PC-9 (cell line): ENCODE measurements at regions not wholly inside any gene's neighbourhood (a gene's known extent, or its start where the extent isn't known, plus 50 kb on each side); places are given as distances from the start of the nearest gene placed in this dataset.

Experiments
- BruUV-seq: library from RNA; stranded (reverse); fragments of 400-500 nt; replicated peaks from 2 replicates; lab custom pipeline; 2021; lab: Mats Ljungman, UMichigan
- CTCF ChIA-PET: fragments of 300-600 bp; sonication (Branson Sonifier 250); formaldehyde crosslinking; loops from one replicate; lab custom pipeline; 2022; ENCODE audit warnings: antibody characterized with exemption; lab: Charles Lee
- POLR2A ChIA-PET: fragments of 300-600 bp; sonication (Branson Sonifier 250); formaldehyde crosslinking; loops from one replicate; lab custom pipeline; 2022; ENCODE audit warnings: antibody characterized with exemption; ENCODE audit not compliant: unreplicated experiment; lab: Charles Lee
- DNase-seq, 2 experiments: peaks; one replicate each; pipeline versions ENCODE4 v3.0.0 to v3.0.0-alpha.2; 2015 to 2022; ENCODE audit warnings: mixed read lengths in 1 of 2
- H2AFZ ChIP-seq: fragments of 200-600 bp; sonication (generic); 2 replicates; pipeline ENCODE4 v1.8.1; 2017; ENCODE audit warnings: antibody characterized with exemption
- H3F3A ChIP-seq: fragments of 200-600 bp; sonication (generic); 2 replicates; pipeline ENCODE4 v1.8.1; 2017; ENCODE audit warnings: antibody characterized with exemption, mild to moderate bottlenecking, low read depth; ENCODE audit not compliant: insufficient read depth
- H3K27ac ChIP-seq: fragments of 200-600 bp; sonication (generic); 2 replicates; pipeline ENCODE4 v1.6.1; 2016; ENCODE audit warnings: mixed run types
- H3K27me3 ChIP-seq: fragments of 200-600 bp; sonication (generic); 2 replicates; pipeline ENCODE4 v1.6.1; 2016; ENCODE audit warnings: low read depth, mixed run types; ENCODE audit not compliant: insufficient read depth
- H3K36me3 ChIP-seq: fragments of 200-600 bp; sonication (generic); 2 replicates; pipeline ENCODE4 v1.6.1; 2016; ENCODE audit warnings: low read depth, mixed run types
- H3K4me1 ChIP-seq: fragments of 200-600 bp; sonication (generic); replicated peaks from 2 replicates; pipeline ENCODE4 v1.6.1; 2016; ENCODE audit warnings: mixed run types; ENCODE audit not compliant: insufficient read depth
- H3K4me2 ChIP-seq: fragments of 200-600 bp; sonication (generic); 2 replicates; pipeline ENCODE4 v1.6.1; 2017; ENCODE audit warnings: mixed run types
- H3K4me3 ChIP-seq: fragments of 200-600 bp; sonication (generic); 2 replicates; pipeline ENCODE4 v1.6.1; 2016; ENCODE audit warnings: mixed run types
- H3K79me2 ChIP-seq: fragments of 200-600 bp; sonication (generic); 2 replicates; pipeline ENCODE4 v1.6.1; 2017; ENCODE audit warnings: low read depth, mixed run types
- H3K9me2 ChIP-seq: fragments of 200-600 bp; sonication (generic); 2 replicates; pipeline ENCODE4 v1.8.1; 2017; ENCODE audit warnings: mild to moderate bottlenecking; ENCODE audit not compliant: insufficient read depth
- H3K9me3 ChIP-seq: fragments of 200-600 bp; sonication (generic); 2 replicates; pipeline ENCODE4 v1.8.1; 2016; ENCODE audit warnings: low read depth; ENCODE audit not compliant: insufficient read depth
- H4K20me1 ChIP-seq: fragments of 200-600 bp; sonication (generic); 2 replicates; pipeline ENCODE4 v1.8.1; 2017; ENCODE audit not compliant: insufficient read depth
- CTCF ChIP-seq: fragments of 200-600 bp; sonication (generic); conservative IDR thresholded peaks from 2 replicates; pipeline ENCODE4 v1.6.1; 2017; ENCODE audit warnings: mixed run types, antibody characterized with exemption, mild to moderate bottlenecking, moderate library complexity
- EZH2 ChIP-seq: fragments of 200-600 bp; sonication (generic); IDR thresholded peaks from 2 replicates; pipeline ENCODE4 v1.8.0; 2017; ENCODE audit warnings: antibody characterized with exemption, low read depth
- intact Hi-C: fragments of 100-400 bp; cut with micrococcal nuclease; formaldehyde crosslinking; loops from one replicate; pipeline ENCODE4 v1.10.0; 2022; ENCODE audit not compliant: unreplicated experiment

GRCh38 chr5:112663146-112663545 lies 74.5 kb upstream of the APC start:
- Histone ChIP-seq H3K27me3 (no peaks in the 10 kb centered on the region), H3K9me2 (no peaks in the 10 kb centered on the region), H3K27ac (no peak overlapping the region), H3K36me3 (no peaks in the 10 kb centered on the region), H3K4me2 (no peak overlapping the region), H3F3A (no peaks in the 10 kb centered on the region), H3K4me3 (no peak overlapping the region), H3K4me1 (no peaks in the 10 kb centered on the region), H3K9me3 (no peaks in the 10 kb centered on the region), H2AFZ (no peak overlapping the region), H4K20me1 (no peaks in the 10 kb centered on the region), H3K79me2 (no peaks in the 10 kb centered on the region)
- ChIA-PET POLR2A (no interaction called here), CTCF (no interaction called here)
- DNase-seq = no peak
- no TSS peak for BruUV-seq
- intact Hi-C loops = no loop called here
- TF ChIP-seq EZH2 = no peak
- no peak for TF ChIP-seq CTCF

GRCh38 chr5:112668016-112668415 lies 69.7 kb upstream of the APC start:
- no peaks in the 10 kb centered on the region for H3K79me2 ChIP-seq
- no peak overlapping the region for H2AFZ ChIP-seq
- no peaks in the 10 kb centered on the region for H4K20me1 ChIP-seq
- H3F3A ChIP-seq = no peaks in the 10 kb centered on the region
- H3K4me3 ChIP-seq = no peak overlapping the region
- CTCF ChIA-PET = no interaction called here
- no peaks in the 10 kb centered on the region for H3K27me3 ChIP-seq
- DNase-seq = peak in 1 of 2 experiments; percentile 36
- H3K4me1 ChIP-seq = no peaks in the 10 kb centered on the region
- intact Hi-C loops = no loop called here
- H3K27ac ChIP-seq = no peak overlapping the region
- POLR2A ChIA-PET = no interaction called here
- no peaks in the 10 kb centered on the region for H3K9me2 ChIP-seq
- H3K9me3 ChIP-seq = no peaks in the 10 kb centered on the region
- no TSS peak for BruUV-seq
- no peak overlapping the region for H3K4me2 ChIP-seq
- no peaks in the 10 kb centered on the region for H3K36me3 ChIP-seq
- TF ChIP-seq CTCF (no peak), EZH2 (no peak)

- no peak for DNase-seq
- intact Hi-C loops = no loop called here
- no peak for TF ChIP-seq CTCF
- TF ChIP-seq EZH2 = no peak
- Histone ChIP-seq H3K4me2 (no peak overlapping the region), H3F3A (no peaks in the 10 kb centered on the region), H4K20me1 (no peaks in the 10 kb centered on the region), H2AFZ (no peak overlapping the region), H3K9me2 (no peaks in the 10 kb centered on the region), H3K79me2 (no peaks in the 10 kb centered on the region), H3K36me3 (no peaks in the 10 kb centered on the region), H3K4me3 (no peak overlapping the region), H3K9me3 (no peaks in the 10 kb centered on the region), H3K27ac (no peak overlapping the region), H3K27me3 (no peaks in the 10 kb centered on the region), H3K4me1 (no peaks in the 10 kb centered on the region)
- ChIA-PET CTCF (no interaction called here), POLR2A (no interaction called here)
- BruUV-seq = no TSS peak
These were observed 68.8 kb upstream of the APC start for GRCh38 chr5:112668911-112669310.
